Epithelial cell of esophagus (primary cell): ENCODE measurements at regions not wholly inside any gene's neighbourhood (a gene's known extent, or its start where the extent isn't known, plus 50 kb on each side); places are given as distances from the start of the nearest gene placed in this dataset.
"Not testable (repeated sequence)": the region's sequence is repeated elsewhere in the genome, so short reads cannot be mapped to it uniquely, and the experiment has no call there.

Source experiments
- DNase-seq: peaks from one replicate; pipeline ENCODE4 v3.0.0; 2010; ENCODE audit warnings: low read depth
- H3K4me3 ChIP-seq: 2 replicates; pipeline ENCODE4 v1.5.1; 2011; ENCODE audit warnings: mild to moderate bottlenecking, low read length, control low read depth
- TF ChIP-seq, protein P1 (sequence below): IDR thresholded peaks from 2 replicates; pipeline ENCODE4 v1.5.1; 2011; ENCODE audit warnings: low read depth, mild to moderate bottlenecking, low read length, control low read depth, inconsistent platforms; ENCODE audit not compliant: insufficient read depth; ENCODE audit errors: missing control alignments

DNA sequence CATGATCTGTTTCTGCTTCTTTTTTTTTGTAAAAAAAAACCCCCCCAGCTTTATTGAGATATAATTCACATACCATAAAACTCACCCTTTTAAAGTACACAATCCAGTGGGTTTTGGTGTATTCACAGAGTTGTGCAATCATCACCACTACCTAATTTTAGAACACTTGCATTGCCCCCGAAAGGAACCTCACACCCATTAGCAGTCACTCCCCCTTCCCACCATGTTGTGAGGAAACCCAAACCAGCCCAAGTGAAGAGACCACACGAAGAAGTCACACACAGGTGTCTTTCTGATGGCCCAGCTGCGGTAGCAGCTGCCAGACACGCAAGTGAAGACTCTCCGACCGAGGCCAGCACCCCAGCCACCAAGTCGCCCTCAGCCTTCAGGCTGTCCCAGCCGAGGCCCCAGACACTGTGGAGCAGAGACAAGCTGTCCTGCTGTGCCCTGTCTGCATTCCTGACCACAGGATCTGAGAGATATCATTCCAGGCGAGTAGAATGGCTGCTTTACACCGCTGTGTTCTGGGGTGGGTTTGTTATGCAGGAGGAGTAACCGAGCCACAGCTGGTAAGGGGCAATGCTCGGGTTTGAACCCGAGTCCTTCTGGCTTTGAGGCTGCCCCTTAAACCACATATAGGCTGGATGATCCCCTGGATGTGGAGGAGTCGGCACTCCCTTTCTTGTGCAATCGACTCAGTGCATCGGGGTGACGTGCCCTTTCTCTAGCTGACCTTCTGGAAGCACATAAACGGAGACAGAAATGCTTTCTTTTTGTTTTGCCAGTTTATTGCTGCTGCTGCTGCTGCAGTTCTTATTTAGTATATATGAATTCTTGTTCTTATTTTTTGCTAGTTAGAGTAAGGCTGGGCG is 59.1 kb upstream of the PTPN1 start:
- TF ChIP-seq, protein P1, sequence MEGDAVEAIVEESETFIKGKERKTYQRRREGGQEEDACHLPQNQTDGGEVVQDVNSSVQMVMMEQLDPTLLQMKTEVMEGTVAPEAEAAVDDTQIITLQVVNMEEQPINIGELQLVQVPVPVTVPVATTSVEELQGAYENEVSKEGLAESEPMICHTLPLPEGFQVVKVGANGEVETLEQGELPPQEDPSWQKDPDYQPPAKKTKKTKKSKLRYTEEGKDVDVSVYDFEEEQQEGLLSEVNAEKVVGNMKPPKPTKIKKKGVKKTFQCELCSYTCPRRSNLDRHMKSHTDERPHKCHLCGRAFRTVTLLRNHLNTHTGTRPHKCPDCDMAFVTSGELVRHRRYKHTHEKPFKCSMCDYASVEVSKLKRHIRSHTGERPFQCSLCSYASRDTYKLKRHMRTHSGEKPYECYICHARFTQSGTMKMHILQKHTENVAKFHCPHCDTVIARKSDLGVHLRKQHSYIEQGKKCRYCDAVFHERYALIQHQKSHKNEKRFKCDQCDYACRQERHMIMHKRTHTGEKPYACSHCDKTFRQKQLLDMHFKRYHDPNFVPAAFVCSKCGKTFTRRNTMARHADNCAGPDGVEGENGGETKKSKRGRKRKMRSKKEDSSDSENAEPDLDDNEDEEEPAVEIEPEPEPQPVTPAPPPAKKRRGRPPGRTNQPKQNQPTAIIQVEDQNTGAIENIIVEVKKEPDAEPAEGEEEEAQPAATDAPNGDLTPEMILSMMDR = no peak
- H3K4me3 ChIP-seq = no peak overlapping the region
- no peak for DNase-seq

DNA sequence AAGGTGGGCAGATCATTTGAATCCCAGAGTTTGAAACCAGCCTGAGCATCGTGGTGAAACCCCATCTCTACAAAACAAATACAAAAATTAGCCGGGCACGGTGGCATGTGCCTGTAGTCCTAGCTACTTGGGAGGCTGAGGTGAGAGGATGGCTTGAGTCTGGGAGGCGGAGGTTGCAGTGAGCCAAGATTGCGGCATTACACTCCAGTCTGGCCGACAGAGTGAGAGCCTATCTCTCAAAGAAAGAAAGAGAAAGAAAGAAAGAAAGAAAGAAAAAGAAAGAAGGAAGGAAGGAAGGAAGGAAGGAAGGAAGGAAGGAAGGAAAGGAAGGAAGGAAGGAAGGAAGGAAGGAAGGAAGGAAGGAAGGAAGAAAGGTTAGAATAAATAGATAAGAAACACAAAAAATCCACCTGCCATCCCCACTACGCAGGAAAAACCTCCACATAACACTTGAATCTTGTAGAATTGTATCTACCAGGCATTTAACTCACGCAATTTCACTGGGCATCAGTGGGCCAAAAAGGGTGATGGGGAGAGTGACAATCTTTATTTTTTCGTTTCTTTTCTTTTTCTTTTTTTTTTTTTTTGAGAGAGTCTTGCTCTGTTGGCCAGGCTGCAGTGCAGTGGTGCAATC is 58.3 kb upstream of the PTPN1 start:
- not testable (repeated sequence) for H3K4me3 ChIP-seq, DNase-seq

DNA sequence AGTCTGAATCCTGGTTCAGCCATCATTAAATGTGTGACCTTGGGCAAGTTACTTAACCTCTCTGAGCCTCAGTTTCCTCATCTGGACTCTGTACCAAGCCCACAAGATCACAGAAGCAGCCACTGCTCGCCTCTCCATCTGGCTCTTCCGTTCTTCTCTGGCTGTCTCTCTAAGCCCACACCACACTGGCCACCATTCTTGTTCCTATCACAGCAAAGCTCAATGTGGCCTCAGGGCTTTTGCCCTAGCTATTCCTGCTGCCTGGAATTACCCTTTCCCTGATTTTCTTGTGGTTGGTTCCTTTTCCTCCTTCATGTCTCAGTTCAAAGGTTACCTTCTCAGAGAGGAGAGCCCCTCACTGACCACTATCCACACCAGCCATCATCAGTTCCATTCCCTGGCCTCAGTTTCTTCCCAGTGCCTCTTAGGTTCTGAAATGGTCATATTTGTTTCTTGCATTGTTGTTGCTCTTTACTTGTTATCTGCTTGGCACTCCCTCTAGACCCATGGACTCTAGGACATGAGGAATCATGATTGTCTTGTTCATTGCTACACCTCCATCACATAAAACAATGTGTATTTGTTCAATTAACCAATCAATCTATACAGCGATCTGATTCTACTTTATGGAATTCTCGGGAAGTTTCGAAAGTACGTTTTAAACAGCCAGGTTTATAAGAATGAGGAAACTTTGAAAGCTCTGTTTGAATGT is 56.5 kb upstream of the PTPN1 start:
- TF ChIP-seq, protein P1 = no peak
- no peak overlapping the region for H3K4me3 ChIP-seq
- no peak for DNase-seq

DNA sequence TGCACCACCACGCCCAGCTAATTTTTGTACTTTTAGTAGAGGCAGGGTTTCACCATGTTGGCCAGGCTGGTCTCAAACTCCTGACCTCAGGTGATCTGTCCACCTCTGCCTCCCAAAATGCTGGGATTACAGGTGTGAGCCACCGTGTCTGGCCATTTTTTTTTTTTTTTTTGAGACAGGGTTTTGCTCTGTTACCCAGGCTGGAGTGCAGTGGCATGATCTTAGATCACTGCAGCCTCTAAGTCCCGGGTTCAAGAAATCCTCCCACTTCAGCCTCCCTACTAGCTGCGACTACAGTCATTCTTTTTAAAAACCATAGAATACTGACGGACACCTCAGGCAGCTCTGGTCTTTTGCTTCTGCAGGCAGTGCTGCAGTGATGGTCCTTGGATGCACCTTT is 54.9 kb upstream of the PTPN1 start:
- not testable (repeated sequence) for DNase-seq

DNA sequence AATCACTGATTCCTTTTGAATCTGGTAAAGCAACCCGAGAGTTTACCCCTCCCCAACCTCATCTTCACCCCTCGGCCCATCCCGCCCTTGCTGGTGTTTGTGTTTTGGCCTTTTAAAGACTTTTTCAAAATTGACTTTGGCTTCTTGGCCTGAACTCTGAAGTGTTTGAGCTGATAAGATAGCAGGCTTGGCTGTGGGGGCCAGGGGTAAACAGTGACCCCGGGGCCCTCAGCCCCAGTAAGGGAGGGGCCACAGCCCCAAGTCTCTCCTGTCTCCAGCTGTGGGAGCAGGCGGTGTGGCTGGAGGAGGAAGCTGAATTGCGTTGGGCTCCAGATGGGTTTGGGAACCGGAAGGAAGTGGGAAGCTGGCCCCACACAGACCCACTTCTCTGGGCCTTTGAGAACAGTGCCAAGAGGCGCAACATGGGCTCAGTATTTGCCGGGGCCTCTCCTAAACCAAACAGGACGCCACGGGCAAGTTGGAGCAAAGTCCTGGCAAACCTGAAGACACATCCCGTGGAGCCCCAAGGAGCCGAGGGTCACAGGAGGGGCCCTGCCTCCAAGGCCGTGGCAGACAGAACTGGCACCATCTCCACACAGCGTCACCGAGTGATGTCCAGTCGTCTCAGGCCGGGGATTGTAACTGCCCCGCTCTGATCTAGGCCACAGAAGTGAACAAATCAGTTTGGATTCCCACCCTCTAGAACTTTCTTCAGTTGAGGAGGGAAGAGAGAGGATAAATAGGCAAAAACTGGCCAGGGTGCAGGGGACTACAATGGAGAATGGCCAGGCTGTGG is 54.3 kb upstream of the PTPN1 start:
- TF ChIP-seq, protein P1 = no peak
- H3K4me3 ChIP-seq = no peak overlapping the region
- no peak for DNase-seq

More for the DNA sequence above, 54.9 kb upstream of the PTPN1 start:
- H3K4me3 ChIP-seq = not testable (repeated sequence)

DNA sequence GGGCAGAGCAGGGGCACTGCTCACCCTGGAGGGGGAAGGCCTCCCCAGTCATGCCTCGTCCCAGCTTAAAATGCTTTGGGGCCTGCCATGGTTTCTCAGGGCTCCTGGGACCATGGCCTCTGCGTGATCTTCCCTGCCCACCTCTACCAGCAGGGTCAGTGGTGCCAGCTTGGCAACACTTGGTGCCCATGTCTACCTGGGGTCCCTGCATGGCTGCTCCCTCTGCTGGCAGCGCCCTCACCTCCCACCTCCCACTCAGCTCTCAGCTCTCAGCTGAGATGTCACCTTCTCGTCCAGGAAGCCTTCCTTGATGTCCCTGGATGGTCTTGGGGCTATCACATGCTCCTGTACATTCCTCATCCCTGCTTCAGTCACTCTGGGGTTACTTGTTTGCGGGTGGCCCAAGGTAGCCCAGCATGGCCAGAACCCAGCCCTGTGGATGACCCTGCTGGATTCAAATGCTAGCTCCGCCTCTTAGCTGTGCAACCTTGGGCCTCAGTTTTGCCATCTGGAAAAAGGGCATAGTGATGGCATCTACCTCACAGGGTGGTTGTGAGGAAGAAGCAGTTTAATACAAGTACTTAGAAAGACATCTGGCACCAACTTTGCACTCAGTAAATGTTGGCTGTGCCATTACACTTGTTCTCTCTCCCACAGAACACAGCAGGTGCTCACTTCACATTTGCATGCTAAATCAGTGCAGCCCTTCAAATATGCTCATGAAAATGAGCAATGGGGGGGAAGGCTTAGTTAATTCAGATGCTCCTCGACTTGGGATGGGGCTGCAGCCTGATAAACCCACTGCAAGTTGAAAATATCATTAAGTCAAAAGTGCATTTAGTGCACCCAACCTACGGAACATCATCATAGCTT is 53.5 kb upstream of the PTPN1 start:
- DNase-seq = no peak
- H3K4me3 ChIP-seq = no peak overlapping the region
- TF ChIP-seq, protein P1 = peak; percentile 30

DNA sequence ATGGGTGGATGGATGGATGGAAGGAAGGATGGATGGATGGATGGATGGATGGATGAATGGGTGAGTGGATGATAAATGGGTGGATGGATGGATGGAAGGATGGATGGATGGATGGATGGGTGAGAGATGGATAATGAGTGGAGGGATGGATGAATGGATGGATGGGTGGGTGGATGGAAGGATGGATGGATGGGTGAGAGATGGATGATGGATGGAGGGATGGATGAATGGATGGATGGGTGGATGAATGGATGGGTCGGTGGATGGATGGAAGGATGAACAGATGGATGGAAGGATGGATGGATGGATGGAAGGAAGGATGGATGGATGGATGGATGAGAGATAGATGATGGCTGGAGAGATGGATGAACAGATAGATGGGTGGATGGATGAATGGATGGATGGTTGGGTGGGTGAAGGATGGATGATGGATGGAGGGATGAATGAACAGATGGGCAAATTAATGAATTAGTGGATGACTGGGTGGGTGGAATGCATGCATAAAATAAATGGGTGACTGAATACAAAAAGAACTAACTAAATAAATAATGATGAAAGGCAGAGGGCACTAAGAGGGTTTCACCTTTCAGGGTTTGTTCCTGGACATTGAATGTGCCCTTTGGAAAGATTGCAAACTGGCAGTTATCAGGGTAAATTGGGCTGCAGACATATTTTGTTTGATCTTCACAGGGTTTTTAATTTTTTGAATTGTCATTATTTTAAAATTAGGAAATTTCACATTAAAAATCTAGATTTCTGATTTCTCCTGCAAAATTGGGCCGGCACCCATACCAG is 50.9 kb upstream of the PTPN1 start:
- TF ChIP-seq, protein P1 = no peak
- DNase-seq = no peak
- H3K4me3 ChIP-seq = no peak overlapping the region
